IMR-90 (cell line): ENCODE measurements at regions not wholly inside any gene's neighbourhood (a gene's known extent, or its start where the extent isn't known, plus 50 kb on each side); places are given as distances from the start of the nearest gene placed in this dataset.

ENCODE experiments used
- ATAC-seq: fragments of 200-7000 bp; cut with Tn5 transposase; 2 replicates; pipeline ENCODE4 v1.9.1; 2020; ENCODE audit warnings: low read depth, mild to moderate bottlenecking, moderate library complexity
- BruUV-seq: library from RNA; stranded (reverse); fragments of 400-500 nt; replicated peaks from 2 replicates; lab custom pipeline; 2021; lab: Mats Ljungman, UMichigan
- CTCF ChIA-PET: fragments of 300-600 bp; formaldehyde crosslinking; extraction: SDS; loops from one replicate; lab custom pipeline; 2021; ENCODE audit warnings: antibody characterized with exemption; lab: Yijun Ruan, JAX
- POLR2A ChIA-PET: fragments of 300-600 bp; sonication (Branson Sonifier 250); formaldehyde crosslinking; loops from one replicate; lab custom pipeline; 2022; ENCODE audit warnings: antibody characterized with exemption; ENCODE audit not compliant: unreplicated experiment; lab: Charles Lee
- DNase-seq: peaks from one replicate; pipeline ENCODE4 v3.0.0; 2013
- H2AFZ ChIP-seq: replicated peaks from 2 replicates; pipeline ENCODE3; 2013; ENCODE audit warnings: low read length, mild to moderate bottlenecking; ENCODE audit not compliant: poor library complexity
- H2AK5ac ChIP-seq: 2 replicates; pipeline ENCODE4 v1.6.1; 2013; ENCODE audit warnings: low read depth, low read length, inconsistent platforms
- H2AK9ac ChIP-seq: replicated peaks from 2 replicates; pipeline ENCODE3; 2013; ENCODE audit warnings: mild to moderate bottlenecking, low read depth, low read length, moderate library complexity; ENCODE audit not compliant: poor library complexity
- H2BK120ac ChIP-seq: 2 replicates; pipeline ENCODE4 v1.6.1; 2013; ENCODE audit warnings: low read depth, low read length, inconsistent platforms
- H2BK15ac ChIP-seq: 3 replicates; pipeline ENCODE4 v1.6.1; 2013; ENCODE audit warnings: low read depth, low read length, inconsistent platforms
- H2BK20ac ChIP-seq: 2 replicates; pipeline ENCODE4 v1.6.1; 2013; ENCODE audit warnings: low read depth, mild to moderate bottlenecking, inconsistent platforms, low read length, moderate library complexity
- H2BK5ac ChIP-seq: 2 replicates; pipeline ENCODE4 v1.6.1; 2013; ENCODE audit warnings: mild to moderate bottlenecking, low read depth, low read length, inconsistent platforms; ENCODE audit not compliant: poor library complexity, severe bottlenecking
- H3K14ac ChIP-seq: replicated peaks from 2 replicates; pipeline ENCODE4 v1.6.1; 2013; ENCODE audit warnings: low read depth, low read length, inconsistent platforms
- H3K18ac ChIP-seq: 2 replicates; pipeline ENCODE4 v1.6.1; 2013; ENCODE audit warnings: low read depth, low read length, control low read depth
- H3K23ac ChIP-seq: 2 replicates; pipeline ENCODE4 v1.6.1; 2013; ENCODE audit warnings: low read depth, low read length, inconsistent platforms
- H3K27ac ChIP-seq: 2 replicates; pipeline ENCODE4 v1.5.1; 2013; ENCODE audit warnings: mild to moderate bottlenecking, control low read depth, low read length; ENCODE audit not compliant: insufficient read depth
- H3K27me3 ChIP-seq: 2 replicates; pipeline ENCODE4 v1.6.1; 2013; ENCODE audit warnings: low read length; ENCODE audit not compliant: control insufficient read depth, insufficient read depth
- H3K36me3 ChIP-seq: 2 replicates; pipeline ENCODE4 v1.6.1; 2013; ENCODE audit warnings: low read length, mixed read lengths; ENCODE audit not compliant: control insufficient read depth, insufficient read depth
- H3K4ac ChIP-seq: 2 replicates; pipeline ENCODE4 v1.6.1; 2013; ENCODE audit warnings: low read depth, low read length, inconsistent platforms
- H3K4me1 ChIP-seq: 2 replicates; pipeline ENCODE4 v1.6.1; 2013; ENCODE audit warnings: low read length, mixed read lengths; ENCODE audit not compliant: control insufficient read depth, insufficient read depth
- H3K4me2 ChIP-seq: 2 replicates; pipeline ENCODE4 v1.6.1; 2013; ENCODE audit warnings: low read depth, mild to moderate bottlenecking, control low read depth, low read length, moderate library complexity
- H3K4me3 ChIP-seq: 2 replicates; pipeline ENCODE4 v1.5.1; 2013; ENCODE audit warnings: low read depth, mild to moderate bottlenecking, control low read depth, low read length, moderate library complexity; ENCODE audit not compliant: insufficient read depth
- H3K56ac ChIP-seq: 2 replicates; pipeline ENCODE4 v1.6.1; 2013; ENCODE audit warnings: low read length, inconsistent platforms; ENCODE audit not compliant: insufficient read depth; ENCODE audit errors: extremely low read depth
- H3K79me1 ChIP-seq, 2 experiments: 2 replicates each; pipeline ENCODE4 v1.6.1; 2013; ENCODE audit warnings: low read length in 2 of 2, inconsistent platforms in 1 of 2, low read depth in 1 of 2
- H3K9ac ChIP-seq: 2 replicates; pipeline ENCODE4 v1.6.1; 2013; ENCODE audit warnings: low read depth, low read length, control low read depth
- H3K9me1 ChIP-seq: 2 replicates; pipeline ENCODE4 v1.6.1; 2013; ENCODE audit warnings: low read length, inconsistent platforms; ENCODE audit not compliant: insufficient read depth
- H3K9me3 ChIP-seq: 2 replicates; pipeline ENCODE4 v1.6.1; 2013; ENCODE audit warnings: low read length; ENCODE audit not compliant: control insufficient read depth, insufficient read depth
- H4K20me1 ChIP-seq: 2 replicates; pipeline ENCODE4 v1.6.1; 2013; ENCODE audit warnings: low read length, inconsistent platforms; ENCODE audit not compliant: insufficient read depth
- H4K5ac ChIP-seq: 2 replicates; pipeline ENCODE4 v1.6.1; 2013; ENCODE audit warnings: mild to moderate bottlenecking, low read depth, low read length, control low read depth
- H4K8ac ChIP-seq, 2 experiments: 2 replicates each; pipeline ENCODE4 v1.6.1; 2013; ENCODE audit warnings: low read depth in 2 of 2, low read length in 2 of 2, control low read depth in 1 of 2, inconsistent platforms in 1 of 2
- H4K91ac ChIP-seq: 2 replicates; pipeline ENCODE4 v1.6.1; 2013; ENCODE audit warnings: low read depth, low read length, inconsistent platforms; ENCODE audit not compliant: insufficient read depth
- BHLHE40 ChIP-seq: fragments of 150-350 bp; IDR thresholded peaks from 2 replicates; pipeline ENCODE4 v1.6.1; 2016; ENCODE audit warnings: mild to moderate bottlenecking, low read depth, low read length
- CEBPB ChIP-seq: IDR thresholded peaks from 2 replicates; pipeline ENCODE4 v1.6.1; 2012; ENCODE audit warnings: low read depth, low read length, improper control_type of control experiment
- CHD1 ChIP-seq: IDR thresholded peaks from 2 replicates; pipeline ENCODE4 v1.6.1; 2012; ENCODE audit warnings: low read depth, low read length, improper control_type of control experiment
- CTCF ChIP-seq: conservative IDR thresholded peaks from 2 replicates; pipeline ENCODE4 v1.5.1; 2012; ENCODE audit warnings: mild to moderate bottlenecking, low read depth, low read length, improper control_type of control experiment
- ELK1 ChIP-seq: fragments of 150-350 bp; IDR thresholded peaks from 2 replicates; pipeline ENCODE4 v1.6.1; 2016; ENCODE audit warnings: low read depth, mild to moderate bottlenecking, low read length, moderate library complexity, borderline replicate concordance
- FOS ChIP-seq: fragments of 150-350 bp; IDR thresholded peaks from 2 replicates; pipeline ENCODE4 v1.6.1; 2016; ENCODE audit warnings: low read depth, low read length
- MAFK ChIP-seq: IDR thresholded peaks from 2 replicates; pipeline ENCODE4 v1.6.1; 2012; ENCODE audit warnings: low read depth, low read length, improper control_type of control experiment
- MAZ ChIP-seq: IDR thresholded peaks from 2 replicates; pipeline ENCODE4 v1.6.1; 2012; ENCODE audit warnings: low read depth, mild to moderate bottlenecking, low read length, improper control_type of control experiment, moderate library complexity, borderline replicate concordance
- MXI1 ChIP-seq: IDR thresholded peaks from 2 replicates; pipeline ENCODE4 v1.6.1; 2012; ENCODE audit warnings: low read depth, mild to moderate bottlenecking, low read length, moderate library complexity, borderline replicate concordance
- NFE2L2 ChIP-seq: fragments of 150-350 bp; IDR thresholded peaks from 2 replicates; pipeline ENCODE4 v1.6.1; 2016; ENCODE audit warnings: low read depth, mild to moderate bottlenecking, low read length
- POLR2A ChIP-seq: IDR thresholded peaks from 2 replicates; pipeline ENCODE4 v1.6.1; 2012; ENCODE audit warnings: mild to moderate bottlenecking, low read depth, low read length
- RAD21 ChIP-seq: IDR thresholded peaks from 2 replicates; pipeline ENCODE4 v1.6.1; 2012; ENCODE audit warnings: low read length, improper control_type of control experiment
- RCOR1 ChIP-seq: IDR thresholded peaks from 2 replicates; pipeline ENCODE4 v1.6.1; 2012; ENCODE audit warnings: mild to moderate bottlenecking, low read length, improper control_type of control experiment; ENCODE audit not compliant: insufficient replicate concordance
- RFX5 ChIP-seq: IDR thresholded peaks from 2 replicates; pipeline ENCODE4 v1.8.0; 2012; ENCODE audit warnings: low read depth, mild to moderate bottlenecking, low read length, moderate library complexity
- SMC3 ChIP-seq: fragments of 150-350 bp; IDR thresholded peaks from 2 replicates; pipeline ENCODE4 v1.6.1; 2016; ENCODE audit warnings: low read depth, mild to moderate bottlenecking, antibody characterized with exemption, low read length, moderate library complexity
- USF2 ChIP-seq: fragments of 150-350 bp; IDR thresholded peaks from 2 replicates; pipeline ENCODE4 v1.6.1; 2017; ENCODE audit warnings: mild to moderate bottlenecking, antibody characterized with exemption, low read length, low read depth
- WGBS, 2 experiments: methylation state at CpG; one replicate each; pipeline versions ENCODE4 v1.1.5 to v1.1.7; 2013; ENCODE audit warnings: missing lambda C conversion rate in 2 of 2; ENCODE audit not compliant: insufficient read length in 1 of 2; ENCODE audit errors: extremely low coverage in 2 of 2; 5-methylcytosine and 5-hydroxymethylcytosine counted together
- dilution Hi-C: fragments of 300-500 bp; cut with HindIII; formaldehyde crosslinking; loops from one replicate; pipeline ENCODE4 v1.14.3; 2018; ENCODE audit warnings: low sequenced_read_pairs; ENCODE audit not compliant: unreplicated experiment
- in situ Hi-C: fragments of 300-500 bp; cut with MboI; formaldehyde crosslinking; loops from 3 replicates; pipeline ENCODE4 v1.14.3; 2019; ENCODE audit warnings: low sequenced_read_pairs, inconsistent platforms, mixed read lengths
- intact Hi-C: fragments of 100-400 bp; cut with micrococcal nuclease; formaldehyde crosslinking; loops from 2 replicates; pipeline ENCODE4 v1.10.0; 2022

GRCh38 chr6:114430534-114431124 is 87.8 kb upstream of the HS3ST5 start:
- in situ Hi-C loops, result no loop called here
- no peak overlapping the region for H3K18ac ChIP-seq
- H4K5ac ChIP-seq, result no peak overlapping the region
- no peak overlapping the region for H4K8ac ChIP-seq
- no peak overlapping the region for H2BK15ac ChIP-seq
- H3K36me3 ChIP-seq, result no peaks in the 10 kb centered on the region
- no TSS peak for BruUV-seq
- dilution Hi-C loops, result no loop called here
- no peak overlapping the region for H3K56ac ChIP-seq
- H3K4me3 ChIP-seq, result no peak overlapping the region
- no peak overlapping the region for H3K14ac ChIP-seq
- H2BK120ac ChIP-seq, result no peak overlapping the region
- H3K4me1 ChIP-seq, result no peaks in the 10 kb centered on the region
- no peaks in the 10 kb centered on the region for H3K9me1 ChIP-seq
- no peaks in the 10 kb centered on the region for H4K20me1 ChIP-seq
- no peak overlapping the region for H4K91ac ChIP-seq
- H3K27ac ChIP-seq, result no peak overlapping the region
- no peak overlapping the region for H2AK9ac ChIP-seq
- H3K79me1 ChIP-seq, result no peaks in the 10 kb centered on the region
- intact Hi-C loops, result no loop called here
- H2BK5ac ChIP-seq, result no peak overlapping the region
- no peak overlapping the region for H3K4me2 ChIP-seq
- H3K9me3 ChIP-seq, result no peaks in the 10 kb centered on the region
- H3K9ac ChIP-seq, result no peak overlapping the region
- POLR2A ChIA-PET, result no interaction called here
- no peak for ATAC-seq
- H3K4ac ChIP-seq, result no peak overlapping the region
- WGBS, 2 experiments, result 0% methylated on average over 1 of the region's 4 CpGs; no CpG with 5 or more reads in 1 of the 2 experiments
- CTCF ChIA-PET, result interaction anchor here (0.6 kb wide), 1 partner anchor 344 kb away, joined by 3 read pairs; no protein-coding TSS in a partner anchor
- H3K23ac ChIP-seq, result no peak overlapping the region
- no peak overlapping the region for H2AFZ ChIP-seq
- DNase-seq, result no peak
- no peaks in the 10 kb centered on the region for H3K27me3 ChIP-seq
- H2BK20ac ChIP-seq, result no peak overlapping the region
- TF ChIP-seq RFX5 (no peak), ELK1 (no peak), POLR2A (no peak), FOS (no peak), USF2 (no peak), MAFK (no peak), MXI1 (no peak), CEBPB (no peak), CHD1 (no peak), RAD21 (no peak), BHLHE40 (no peak), RCOR1 (no peak), NFE2L2 (no peak), MAZ (no peak), SMC3 (no peak), CTCF (no peak)
- no peak overlapping the region for H2AK5ac ChIP-seq
